RPMI8226 (cell line): ENCODE measurements at regions not wholly inside any gene's neighbourhood (a gene's known extent, or its start where the extent isn't known, plus 50 kb on each side); places are given as distances from the start of the nearest gene placed in this dataset.
"Not testable (repeated sequence)": the region's sequence is repeated elsewhere in the genome, so short reads cannot be mapped to it uniquely, and the experiment has no call there.

ENCODE experiments used
- DNase-seq: peaks from one replicate; pipeline ENCODE4 v3.0.0-alpha.2; 2015

DNA sequence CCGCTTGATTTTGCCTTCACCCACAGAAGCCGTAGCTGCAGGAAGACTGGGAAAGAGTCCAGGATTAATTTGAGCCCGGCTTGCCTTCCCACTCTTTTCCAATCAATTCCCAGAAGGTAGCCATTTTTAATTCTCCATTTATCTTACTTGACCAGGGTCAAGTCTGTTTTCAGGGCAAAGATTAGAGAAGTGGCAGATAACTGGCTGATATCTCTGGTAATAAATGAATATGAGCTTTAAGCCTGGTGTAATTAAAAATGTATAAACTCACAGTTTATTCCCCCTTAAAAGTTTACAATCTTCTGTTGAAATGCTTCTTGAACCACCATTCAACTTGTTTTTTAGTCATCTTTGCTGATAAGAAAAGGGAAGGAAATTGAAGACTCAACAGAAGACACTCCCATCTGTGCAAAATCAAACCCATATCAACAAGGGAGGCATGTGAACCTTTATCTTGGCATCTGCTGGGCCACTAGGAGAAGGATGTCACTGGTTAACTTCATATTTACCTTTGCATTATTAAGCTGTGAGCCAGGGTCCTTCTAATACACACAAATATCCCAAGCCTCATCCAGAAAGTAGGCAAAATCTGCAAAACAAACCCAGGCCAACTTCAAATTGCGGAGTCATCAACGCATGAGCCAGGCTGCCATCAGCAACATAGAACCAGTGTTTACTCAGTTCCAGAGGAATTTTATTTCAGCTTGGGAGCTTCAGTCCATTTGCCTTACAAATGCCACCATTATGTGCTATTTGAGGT is 314.6 kb upstream of the MAF start:
- DNase-seq = no peak

DNA sequence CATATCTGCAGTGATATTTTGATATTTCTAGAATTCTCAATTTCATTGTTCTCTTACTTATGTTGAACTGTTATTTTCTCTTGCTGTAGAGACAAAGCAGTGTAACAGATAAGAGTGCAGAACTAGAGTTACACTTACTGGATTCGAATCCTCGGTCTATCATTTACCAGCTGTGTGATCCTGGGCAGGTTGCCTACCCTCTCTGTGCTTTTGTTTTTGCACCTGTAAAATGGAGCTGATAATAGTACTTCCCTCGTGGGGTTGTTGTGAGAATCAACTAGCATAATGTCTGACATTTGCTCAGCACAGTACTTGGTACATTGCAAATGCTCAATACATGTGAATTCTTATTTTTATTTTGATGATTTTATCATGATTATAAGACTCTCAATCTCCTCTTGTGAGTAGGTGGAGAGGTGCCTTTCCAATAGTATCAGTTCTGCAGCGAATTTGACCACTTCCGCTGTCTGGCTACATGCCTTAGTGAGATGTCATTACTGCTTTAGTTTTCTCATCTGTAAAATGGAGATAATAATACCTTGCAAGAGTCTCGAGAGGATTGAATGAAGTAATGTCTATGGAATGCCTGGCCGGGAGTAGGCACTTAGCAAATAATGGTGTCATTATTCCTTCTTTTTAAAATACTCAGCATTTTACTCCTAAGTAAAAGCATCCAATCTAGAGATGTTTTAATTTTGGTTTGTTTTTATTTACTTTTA is 312.2 kb upstream of the MAF start:
- DNase-seq = no peak

DNA sequence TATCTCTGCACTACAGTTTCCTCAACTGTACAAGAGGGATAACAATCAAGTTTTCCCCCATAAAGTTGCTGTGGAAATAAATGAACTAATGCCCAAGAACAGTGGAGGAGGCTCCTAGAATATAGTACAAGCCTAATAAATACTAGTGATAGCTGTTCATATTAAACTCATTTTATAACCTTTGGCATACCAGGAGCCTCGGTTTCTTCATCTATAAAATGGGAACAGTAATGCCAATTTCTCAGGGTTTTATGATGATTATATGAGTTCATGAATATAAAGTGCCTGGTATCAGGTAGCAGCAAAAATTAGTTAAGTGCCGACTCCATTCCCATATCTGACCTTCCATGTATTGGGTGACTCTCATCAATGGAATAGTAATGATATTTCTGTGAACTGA is 311.1 kb upstream of the MAF start:
- DNase-seq = no peak

DNA sequence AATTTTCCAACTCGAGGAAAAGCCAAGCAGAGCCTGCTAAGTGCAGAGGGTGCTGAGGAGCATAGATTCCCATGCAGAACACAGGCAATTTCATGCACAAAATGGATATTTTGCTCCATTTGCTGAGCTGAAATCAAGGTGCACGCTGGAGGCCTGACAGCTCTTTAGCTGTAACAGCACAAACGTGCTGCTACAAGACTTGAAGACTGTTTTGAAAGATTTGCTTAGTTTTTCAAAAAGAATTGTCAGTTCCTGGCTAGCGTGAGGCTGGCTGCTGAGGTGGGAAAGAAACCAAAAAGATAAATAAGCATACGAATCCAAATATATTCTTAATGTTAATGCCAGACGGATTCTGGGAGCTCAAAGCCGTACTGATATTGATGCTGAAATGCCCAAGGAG is 309.0 kb upstream of the MAF start:
- no peak for DNase-seq

DNA sequence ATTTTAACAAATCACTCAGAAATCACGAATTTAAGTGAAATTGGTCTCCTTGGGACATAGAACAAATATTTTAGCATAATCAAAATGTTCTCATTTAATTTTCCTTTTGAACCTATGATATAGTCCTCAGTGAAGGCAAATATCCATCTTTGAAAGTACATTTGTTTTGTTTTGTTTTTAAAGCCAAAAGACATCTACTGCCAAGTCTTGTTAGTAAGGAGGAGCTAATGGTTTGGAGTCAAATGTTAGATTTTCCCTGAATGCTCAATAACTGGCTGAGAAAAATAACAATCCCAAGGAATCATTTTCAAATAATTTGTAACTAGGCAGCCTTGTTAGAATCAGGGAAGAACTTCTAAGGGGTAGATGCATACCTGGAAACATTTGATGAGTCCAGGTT is 302.9 kb upstream of the MAF start:
- no peak for DNase-seq

DNA sequence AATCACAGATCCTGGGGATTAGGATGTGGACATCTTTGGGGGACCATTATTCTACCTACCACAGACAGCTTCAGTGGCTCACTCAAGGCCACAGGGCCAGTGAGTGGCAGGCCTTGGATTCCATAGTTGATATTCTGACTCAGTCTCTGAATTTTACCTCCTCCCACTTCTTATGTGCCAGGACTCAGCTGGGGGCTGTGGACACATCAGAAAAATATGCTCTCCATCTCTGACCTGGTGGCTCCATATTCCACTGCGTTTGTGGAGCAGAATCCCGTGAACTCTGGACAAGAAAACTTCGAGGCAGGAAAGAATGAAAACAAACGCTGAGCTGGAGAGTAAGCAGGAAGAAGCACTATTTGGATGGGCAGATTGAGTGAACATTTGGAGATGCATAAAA is 301.8 kb upstream of the MAF start:
- DNase-seq = no peak

DNA sequence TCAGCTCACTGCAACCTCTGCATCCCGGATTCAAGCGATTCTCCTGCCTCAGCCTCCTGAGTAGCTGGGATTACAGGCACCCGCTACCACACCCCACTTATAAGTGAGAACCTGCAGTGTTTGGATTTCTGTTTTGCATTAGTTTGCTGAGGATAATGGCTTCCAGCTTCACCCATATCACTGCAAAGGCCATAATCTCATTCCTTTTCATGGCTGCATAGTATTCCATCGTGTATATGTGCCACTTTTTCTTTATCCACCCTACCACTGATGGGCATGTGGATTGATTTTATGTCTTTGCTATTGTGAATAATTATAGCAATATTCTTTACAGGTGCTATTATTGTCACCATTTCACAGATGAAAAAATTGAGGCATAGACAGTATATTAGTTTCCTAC is 301.0 kb upstream of the MAF start:
- DNase-seq = no peak

DNA sequence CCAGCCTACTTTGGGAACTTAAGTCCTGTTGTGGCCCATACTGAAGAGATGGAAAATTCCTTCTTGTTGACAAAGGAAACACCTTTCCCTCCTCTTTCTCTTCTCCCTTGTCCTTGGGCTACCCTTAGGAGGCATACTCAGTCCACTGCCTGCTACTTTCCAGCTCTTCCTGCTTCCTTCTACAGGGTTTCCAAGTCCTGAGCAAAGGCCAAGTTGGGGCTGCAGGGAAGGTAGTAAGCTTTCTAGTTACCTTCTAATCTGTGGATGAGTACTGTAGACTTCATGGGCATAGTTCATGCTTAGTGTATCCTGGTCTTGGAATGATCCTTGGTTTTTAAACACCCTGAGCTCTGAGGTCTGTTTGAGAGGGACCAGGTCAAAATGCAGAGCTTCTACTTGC is 299.2 kb upstream of the MAF start:
- no peak for DNase-seq

DNA sequence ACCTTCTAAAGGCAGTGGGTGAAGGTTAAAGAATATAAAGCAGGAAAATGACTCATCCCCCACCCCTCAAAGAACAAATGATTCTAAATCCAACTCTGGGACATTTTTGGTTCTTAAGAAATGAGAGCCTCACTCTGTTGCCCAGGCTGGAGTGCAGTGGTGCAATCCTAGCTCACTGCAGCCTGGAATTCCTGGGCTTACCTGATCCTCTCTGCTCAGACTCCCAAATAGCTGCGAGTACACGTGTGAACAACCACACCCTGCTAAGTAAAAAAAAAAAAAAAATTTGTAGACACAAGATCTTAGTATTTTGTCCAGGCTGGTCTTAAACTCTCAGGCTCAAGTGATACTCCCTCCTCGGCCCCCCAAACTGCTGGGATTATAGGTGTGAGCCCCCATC is 298.8 kb upstream of the MAF start:
- no peak for DNase-seq

DNA sequence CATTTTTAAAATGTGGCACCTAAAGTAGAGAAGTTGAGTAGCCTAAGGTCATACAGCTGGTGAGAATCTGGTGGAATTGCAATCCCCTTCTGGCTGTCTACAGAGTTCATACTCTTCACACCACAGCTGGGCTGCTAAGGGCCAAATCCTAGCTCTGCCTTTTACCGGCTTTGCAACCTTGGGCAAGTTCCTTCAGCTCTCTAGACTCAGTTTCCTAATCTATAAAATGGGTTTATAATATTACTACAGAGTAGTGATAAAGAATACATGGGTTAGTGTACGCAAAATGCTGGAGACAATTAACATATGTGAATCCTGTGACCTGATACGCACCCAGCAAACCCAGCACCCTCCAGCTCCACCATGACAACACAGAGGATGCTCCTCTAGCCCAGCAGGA is 298.2 kb upstream of the MAF start:
- DNase-seq = no peak

DNA sequence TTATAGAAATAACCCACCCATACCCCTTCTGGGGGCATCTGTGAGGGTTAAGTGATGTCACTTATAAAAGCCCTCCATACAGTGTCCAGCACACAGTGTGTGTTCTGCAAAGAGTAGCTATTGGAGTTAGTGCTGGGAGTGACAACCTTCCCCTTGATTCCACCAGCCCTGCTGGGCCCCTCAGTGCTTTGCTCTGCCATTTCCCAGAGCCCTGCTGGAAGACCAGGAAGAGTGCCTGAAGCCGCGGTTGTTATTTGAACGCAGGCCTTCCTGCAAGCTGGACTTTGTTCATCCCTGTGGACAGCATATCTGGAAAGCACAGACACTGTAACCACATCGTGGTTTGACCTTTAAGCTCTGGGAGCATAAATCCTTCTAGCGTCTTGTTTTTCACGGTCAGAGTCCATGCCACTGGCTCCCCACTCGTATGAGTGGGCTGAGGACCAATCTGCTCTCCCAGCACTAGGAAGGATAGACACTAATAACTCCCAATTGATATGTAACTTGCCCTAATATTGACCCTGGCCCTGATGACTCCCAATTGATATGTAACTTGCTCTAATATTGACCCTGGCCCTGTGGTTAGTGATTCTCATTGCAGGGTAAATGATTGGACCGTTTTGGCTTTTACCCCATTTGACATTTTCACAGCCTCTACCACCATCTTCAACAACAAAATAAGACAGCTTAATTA is 297.1 kb upstream of the MAF start:
- no peak for DNase-seq

DNA sequence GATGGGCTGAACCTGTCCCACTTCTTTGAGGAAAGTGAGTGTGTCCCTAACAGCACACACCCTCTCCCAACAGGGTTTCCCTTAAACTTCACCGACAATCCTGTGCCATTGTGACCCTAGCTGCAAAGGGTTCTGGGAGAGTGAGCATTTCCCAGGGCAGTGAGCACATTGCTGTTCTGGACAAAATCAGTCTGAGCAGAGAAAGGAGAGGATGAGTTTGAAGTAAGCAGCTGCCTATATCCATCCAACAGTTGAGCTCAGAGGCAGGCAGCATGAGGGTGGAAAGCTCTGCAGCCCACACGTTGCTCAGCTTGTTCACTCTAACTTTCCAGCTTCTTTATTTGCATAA is 296.5 kb upstream of the MAF start:
- no peak for DNase-seq

DNA sequence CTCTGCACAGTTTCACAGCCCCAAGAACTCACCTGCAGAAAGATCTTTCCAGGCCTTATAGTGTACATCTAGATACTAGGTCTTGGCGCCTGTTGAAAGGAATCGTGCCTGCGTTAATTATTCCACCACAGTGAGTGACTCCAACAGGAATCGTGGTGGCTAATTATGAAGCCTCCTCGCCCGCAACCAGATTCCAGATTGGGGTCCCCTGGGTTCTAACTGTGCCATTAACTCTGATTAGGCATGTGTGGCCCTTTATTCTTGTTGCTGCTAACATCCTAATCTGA is 295.3 kb upstream of the MAF start:
- no peak for DNase-seq

DNA sequence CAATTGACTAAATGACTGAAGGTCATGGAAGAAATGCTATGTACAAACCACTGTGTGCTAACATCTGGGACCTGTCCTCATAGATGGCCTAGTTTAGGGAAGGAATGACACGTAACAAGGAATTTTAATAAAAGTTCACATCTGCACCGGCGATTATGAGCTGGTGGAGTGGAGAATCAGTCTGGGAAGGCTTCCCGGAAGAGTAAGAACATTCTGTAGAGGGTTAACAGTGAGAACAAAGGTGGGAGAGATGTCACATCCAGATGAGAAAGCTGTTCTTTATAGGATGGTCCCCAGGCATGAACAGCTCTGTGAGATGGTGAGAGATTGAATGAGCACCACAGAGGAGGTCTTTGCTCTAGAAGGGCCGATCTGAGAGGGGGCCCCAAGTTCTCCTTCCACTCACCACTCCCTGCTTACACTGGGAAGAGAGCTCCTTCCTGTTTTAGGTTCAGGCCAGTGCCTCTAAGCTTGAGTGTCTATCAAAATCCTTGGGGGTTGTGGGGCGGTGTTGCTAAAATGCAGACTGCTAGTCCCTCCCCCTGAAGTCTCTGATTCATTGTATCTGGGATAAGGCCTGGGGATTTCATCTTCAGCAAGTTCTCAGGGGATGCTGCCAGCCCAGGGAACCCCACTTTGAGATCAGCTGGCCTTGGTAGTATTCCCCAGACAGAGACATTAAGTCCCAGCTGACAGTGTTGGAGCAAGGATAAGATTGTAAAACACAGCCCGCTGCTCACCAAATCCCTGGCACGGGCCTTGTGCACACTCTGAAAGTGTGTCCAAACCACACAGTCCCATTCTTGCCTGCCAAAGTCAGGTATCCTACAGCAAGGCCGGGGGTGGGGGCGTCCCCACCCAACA is 294.7 kb upstream of the MAF start:
- no peak for DNase-seq

DNA sequence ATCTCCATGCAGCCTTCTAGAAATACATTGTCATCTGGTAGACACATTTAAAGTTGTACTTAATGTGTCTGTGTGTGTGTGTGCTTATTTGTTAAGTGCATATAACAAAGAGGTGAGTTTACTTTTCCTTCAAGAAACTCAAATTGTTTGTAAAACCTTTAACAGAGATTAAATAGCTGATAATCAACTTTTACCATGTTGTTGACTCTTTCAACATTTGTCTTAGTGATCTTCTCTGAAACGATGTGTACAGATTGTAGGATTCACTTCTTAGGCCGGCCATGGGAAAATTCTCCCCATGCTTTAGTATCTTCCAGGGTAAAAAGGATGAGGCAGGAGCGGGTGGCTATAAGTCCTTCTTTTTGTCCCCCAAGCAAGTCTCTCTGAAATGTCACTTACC is 292.9 kb upstream of the MAF start:
- no peak for DNase-seq

DNA sequence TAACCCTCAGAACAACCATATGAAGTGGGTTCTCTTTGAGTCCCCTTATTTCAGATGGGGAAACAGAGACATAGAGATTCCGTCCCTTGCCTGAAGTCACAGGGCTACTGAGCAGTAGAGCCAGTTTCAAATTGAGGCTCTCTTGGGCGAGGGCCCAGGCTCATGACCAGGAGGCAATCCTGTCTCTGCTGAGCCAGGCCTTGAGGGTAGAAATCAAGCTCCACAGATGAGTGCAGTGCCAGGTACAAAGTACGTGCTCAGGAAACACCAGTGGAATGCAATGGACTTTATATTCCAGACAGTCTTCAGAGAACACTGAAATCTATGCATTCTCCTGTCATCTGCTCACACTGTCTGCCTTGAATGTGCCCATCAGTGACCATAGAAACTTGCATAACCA is 291.7 kb upstream of the MAF start:
- DNase-seq = no peak

DNA sequence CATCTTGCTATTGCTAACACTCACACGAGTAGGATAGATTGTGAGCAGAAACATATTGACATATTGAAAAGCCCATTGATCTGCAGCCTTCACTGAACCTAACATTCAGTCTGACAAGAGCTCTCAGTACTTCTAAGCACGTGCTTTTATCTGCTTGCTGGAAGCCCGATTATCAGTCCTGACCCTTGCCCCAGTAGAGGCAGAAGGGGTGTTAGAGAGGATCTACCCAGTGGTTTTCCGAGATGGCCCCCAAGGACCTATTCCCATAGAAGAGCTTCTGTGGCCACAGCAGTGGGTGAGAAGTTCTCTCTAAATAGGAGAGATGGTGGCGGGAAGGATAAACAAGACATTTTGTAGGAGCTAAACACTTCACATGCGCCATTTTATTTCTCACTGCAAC is 290.9 kb upstream of the MAF start:
- no peak for DNase-seq

DNA sequence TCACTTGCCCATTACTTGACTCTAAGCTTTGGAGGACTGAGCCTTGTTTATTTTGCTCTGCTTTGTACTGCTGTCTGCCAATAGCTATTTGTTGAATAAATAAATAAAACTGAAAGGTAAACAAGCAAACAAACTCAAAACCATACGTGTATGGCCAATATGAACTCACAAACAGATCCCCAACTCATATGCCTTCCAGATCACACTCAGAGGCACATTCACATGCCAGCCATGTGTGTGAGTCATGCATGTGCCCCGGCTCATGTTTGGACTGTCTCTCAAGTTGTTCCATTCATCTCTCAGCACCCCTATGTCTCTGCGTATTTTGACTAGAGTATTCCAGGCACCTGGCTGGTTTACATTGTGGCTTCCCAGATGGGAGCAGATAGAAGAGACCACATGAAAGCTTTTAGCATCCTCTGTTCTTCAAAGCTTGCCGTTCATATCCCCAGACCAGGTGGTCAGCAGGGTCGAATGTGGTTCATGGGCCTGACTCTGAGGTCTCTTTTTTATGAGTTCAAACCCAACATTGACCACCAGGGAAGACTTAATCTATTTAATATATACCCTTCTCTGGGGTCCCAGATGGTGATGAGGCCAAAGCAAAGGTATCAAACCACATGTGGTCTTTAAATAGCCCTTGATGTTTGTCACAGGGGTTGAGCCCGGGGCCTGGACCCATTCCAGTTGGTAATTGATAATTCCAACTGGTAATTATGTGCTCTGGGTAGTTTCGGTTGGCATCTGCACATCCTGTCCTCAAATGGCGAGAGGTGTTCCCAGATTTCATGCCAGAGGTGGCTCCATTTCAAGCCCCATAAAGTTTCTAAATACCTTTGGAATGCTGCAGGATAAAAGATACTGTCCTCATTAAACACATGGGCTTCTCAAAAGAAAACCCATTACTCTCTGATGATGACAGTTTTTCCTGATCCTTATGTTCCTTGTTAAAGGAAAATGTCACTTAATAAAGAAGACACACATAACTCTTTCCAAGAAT is 287.3 kb upstream of the MAF start:
- no peak for DNase-seq

DNA sequence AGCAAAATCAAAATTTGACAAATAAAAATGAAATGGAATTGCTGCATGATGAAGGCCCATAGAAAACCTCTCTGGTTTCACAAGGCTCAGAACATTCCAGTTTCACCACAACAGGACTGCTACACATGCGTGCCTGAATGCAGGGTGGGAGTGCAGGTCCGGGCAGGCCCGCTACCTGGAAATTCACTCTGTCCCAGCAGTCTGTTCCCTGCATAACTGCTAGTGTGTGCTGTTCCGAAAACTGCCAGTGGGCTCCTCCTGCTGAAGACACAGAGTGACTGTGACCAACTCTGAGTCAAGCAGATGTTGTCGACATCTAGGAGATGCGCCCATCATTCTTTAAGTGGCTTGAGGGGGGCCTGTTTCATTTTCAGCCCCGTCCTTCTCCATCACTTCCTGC is 284.8 kb upstream of the MAF start:
- no peak for DNase-seq

DNA sequence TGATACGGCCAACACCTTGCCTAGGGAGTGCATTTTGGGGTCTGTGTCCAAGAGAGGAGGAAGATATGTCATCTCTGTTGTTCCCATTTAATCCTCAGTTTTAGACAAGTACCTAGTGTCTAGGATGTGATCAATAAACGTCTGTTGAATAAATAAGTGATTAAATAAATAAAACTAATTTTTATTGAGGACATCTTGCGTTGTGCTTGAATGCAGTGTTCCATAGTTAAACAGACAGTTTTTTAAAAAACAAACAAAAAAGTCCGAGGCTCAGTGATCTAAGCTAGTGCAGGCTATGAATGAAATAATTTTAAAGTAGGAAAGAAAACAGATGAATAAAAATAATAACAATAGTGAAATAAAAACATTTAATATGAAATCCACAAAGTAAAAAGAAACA is 283.0 kb upstream of the MAF start:
- DNase-seq = no peak

DNA sequence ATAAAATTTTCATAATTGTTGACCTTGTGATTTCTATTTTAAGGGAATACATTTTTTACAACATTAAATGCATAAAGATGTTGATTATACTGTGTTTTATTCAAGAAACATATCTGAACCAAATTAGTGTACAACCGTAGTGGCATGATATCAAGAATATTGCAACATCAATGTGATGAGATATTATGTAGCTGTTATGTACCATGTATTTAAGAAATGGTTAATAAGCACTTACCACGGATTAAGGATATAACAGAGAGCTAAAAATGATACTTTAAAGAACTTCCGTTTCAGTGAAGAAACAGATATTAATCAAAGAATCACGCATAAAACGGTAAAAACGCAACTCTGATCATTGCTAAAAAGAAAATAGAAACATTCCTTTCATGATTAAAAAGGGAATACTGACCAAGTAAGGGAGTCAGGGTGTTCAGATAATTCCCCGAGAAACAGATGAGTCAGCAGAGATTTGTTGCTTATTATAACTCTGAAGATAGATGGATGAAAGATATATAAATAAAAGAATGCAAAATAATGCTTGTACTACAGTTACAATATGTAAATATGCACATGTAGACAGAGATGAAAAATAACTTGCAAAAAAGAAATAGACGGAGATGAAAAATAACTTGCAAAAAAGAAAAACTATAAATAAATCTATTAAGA is 281.9 kb upstream of the MAF start:
- no peak for DNase-seq

DNA sequence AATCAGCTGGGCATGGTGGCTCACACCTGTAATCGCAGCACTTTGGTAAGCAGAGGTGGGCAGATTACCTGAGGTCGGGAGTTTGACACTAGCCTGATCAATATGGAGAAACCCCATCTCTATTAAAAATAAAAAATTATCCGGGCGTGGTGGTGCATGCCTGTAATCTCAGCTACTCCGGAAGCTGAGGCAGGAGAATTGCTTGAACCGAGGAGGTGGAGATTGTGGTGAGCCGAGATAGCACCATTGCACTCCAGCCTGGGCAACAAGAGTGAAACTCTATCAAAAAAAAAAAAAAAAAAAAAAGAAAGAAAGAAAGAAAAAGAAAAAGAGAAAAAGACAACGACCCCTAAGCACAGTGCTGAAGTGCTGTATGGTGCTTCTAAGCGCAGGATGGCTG is 280.6 kb upstream of the MAF start:
- DNase-seq = not testable (repeated sequence)
